D721Med (cell line): ENCODE measurements at regions not wholly inside any gene's neighbourhood (a gene's known extent, or its start where the extent isn't known, plus 50 kb on each side); places are given as distances from the start of the nearest gene placed in this dataset.

Source experiments
- DNase-seq: peaks from one replicate; pipeline ENCODE4 v3.0.0; 2011; ENCODE audit warnings: low spot score; ENCODE audit not compliant: insufficient read length
- FAIRE-seq: peaks from 2 replicates; lab custom pipeline; 2011; peaks lifted over from hg19 to GRCh38; lab: Jason Lieb, UNC
- TF ChIP-seq, protein P1 (sequence below): IDR thresholded peaks from 2 replicates; pipeline ENCODE4 v1.5.1; 2012; ENCODE audit warnings: mild to moderate bottlenecking, control low read depth; ENCODE audit not compliant: insufficient read depth; ENCODE audit errors: missing control alignments

DNA sequence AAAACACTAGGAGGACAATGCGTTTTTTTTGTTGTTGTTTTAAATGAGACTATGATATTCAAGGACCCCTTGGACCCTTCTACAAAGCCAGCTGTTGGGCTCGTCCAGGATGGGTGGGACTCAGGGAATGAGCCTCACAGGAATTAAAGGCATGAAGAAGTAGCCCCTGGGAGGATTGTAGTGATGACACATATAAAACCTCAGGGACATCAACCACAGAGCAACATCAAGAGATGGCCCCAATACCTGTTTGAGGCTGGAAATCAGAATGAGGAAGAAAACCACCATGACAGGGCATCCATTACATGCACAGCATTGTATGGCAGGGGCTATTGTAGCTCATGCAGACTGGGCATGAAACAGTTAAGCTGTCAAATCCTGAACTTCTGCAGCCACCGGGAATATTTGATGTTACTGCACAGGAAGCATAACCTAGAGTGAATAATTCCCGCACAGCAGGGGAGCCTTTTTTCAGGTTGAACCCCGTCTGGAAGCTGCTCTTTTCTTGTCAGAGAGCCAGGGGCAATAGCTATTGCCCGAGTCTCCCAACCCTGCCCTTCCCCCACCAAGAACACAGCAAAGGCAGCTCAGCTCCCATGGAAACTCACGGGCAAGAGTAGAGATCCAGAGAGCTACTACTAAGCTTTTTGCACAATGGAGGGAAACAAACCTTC, 140.2 kb upstream of the FGGY start:
- no peak for FAIRE-seq
- TF ChIP-seq, protein P1, sequence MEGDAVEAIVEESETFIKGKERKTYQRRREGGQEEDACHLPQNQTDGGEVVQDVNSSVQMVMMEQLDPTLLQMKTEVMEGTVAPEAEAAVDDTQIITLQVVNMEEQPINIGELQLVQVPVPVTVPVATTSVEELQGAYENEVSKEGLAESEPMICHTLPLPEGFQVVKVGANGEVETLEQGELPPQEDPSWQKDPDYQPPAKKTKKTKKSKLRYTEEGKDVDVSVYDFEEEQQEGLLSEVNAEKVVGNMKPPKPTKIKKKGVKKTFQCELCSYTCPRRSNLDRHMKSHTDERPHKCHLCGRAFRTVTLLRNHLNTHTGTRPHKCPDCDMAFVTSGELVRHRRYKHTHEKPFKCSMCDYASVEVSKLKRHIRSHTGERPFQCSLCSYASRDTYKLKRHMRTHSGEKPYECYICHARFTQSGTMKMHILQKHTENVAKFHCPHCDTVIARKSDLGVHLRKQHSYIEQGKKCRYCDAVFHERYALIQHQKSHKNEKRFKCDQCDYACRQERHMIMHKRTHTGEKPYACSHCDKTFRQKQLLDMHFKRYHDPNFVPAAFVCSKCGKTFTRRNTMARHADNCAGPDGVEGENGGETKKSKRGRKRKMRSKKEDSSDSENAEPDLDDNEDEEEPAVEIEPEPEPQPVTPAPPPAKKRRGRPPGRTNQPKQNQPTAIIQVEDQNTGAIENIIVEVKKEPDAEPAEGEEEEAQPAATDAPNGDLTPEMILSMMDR: no peak
- DNase-seq: no peak

DNA sequence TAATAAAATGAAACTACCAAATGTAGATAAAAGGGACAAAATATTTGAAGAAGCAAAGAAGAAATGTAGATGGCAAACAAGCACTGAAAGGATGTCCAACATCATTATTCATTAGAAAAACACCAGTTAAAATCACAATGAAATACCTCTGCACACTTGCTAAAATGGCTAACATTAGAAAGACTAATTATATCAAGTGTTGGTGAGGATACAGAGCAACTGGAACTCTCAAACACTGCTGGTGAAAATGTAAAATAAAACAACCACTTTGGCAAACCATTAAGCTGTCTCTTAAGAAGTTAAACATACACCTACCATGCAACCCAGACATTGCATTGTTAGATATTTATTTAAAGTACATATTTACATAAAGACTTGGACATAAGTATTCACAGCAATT, 138.6 kb upstream of the FGGY start:
- FAIRE-seq (no peak), DNase-seq (no peak)
- TF ChIP-seq, protein P1: no peak

DNA sequence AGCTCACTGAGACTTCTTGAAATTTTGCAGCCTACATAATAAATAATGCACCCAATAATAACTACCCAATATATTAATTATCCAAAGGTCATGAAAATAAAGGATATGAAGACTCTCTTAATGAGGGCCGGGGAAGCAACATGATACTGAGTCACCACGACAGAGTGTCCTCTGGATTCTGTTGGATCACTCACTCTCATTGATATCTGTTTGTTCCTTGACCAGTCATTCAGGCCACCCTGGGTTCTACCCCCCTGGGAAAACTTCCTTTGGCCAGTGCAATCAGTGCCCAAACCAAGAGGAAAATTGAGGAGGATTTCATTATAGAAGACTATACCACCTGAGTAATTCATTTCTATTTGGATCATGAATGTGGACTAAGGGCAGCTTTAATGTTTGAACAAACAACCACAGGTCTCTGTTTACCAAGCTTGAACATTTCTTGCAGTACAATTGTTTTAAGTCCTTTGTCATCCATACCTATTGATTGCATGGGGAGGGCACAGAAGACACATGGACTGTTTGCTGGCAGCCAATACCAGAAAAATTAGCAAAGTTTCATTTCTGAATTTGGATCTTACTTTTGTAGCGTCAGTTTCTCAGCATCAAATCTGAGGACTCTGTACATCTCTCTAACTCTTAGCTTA, 137.2 kb upstream of the FGGY start:
- TF ChIP-seq, protein P1: no peak
- FAIRE-seq (no peak), DNase-seq (no peak)

DNA sequence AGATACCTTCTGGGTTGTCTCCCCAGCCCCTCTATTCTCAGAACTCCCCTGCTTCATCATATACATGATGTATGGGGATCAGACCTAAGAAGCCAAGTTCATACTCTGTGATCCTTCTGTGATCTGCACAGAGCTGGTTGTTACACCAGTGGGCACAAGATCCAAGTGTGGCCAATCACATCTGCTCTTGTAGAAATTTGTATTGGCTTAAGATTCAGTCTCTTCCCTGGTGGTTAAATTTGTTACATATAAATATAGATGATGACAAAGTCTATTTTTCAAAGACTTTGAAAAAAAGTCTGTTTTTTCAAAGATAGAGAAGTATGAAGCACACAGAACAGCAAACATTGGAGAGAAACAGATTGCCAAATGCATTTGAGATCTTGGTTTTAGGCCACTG, 135.8 kb upstream of the FGGY start:
- TF ChIP-seq, protein P1: no peak
- FAIRE-seq (no peak), DNase-seq (no peak)

DNA sequence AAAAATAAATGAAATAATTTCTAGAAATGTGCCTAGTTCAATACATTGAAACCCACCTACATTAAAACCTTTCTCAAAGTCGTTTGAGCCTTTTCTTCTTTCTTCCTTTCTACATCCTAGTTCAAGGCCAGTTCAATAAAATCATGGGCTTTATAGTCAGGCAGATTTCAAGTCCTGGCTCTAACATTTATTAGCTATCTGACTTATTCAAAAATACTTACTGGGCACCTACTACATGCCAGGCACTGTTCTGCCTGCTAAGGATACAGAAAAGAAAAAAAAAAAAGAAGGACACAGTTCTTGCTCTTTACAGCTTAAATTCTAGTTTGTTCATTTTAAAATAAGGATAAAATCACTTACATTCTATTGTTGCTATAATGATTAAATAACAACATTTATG, 134.2 kb upstream of the FGGY start:
- DNase-seq (no peak), FAIRE-seq (no peak)
- TF ChIP-seq, protein P1: no peak

DNA sequence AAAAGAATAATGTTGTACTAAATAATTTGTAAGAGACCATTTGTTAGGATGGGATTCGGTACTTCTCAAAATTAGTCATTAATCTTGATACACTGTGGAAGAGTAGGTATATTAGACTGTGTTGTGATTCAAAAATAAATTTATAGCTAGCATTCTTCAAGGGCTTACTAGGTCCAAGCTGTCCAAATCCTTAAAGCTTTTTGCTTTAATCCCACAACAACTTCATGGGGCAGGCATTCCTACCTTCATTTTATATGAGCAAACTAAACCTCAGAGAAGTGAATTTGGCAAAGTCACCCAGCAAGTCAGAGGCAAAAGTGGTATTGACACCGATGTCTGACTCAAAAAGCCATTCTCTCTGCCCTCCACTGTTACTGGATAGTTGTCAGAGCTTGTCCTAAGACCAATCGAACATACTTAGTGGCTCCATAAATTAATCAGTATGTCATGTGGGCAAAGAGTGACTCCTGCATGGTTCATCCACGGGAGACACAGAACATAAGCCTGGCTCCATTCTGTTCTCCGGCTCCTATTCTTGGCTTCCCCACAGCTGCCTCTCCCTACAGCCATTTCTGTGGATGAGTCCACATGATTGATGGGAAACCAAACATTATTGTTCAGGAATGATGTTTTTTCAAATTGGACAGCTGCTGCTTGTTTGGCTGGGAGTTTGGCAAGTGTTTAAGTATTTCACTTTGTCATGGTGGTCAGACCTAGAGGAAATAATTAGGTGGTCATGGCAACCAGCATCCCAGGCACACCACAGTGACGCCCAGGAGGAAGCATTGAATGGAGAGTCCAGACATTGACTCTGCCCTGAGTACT, 133.4 kb upstream of the FGGY start:
- DNase-seq (no peak), FAIRE-seq (no peak)
- TF ChIP-seq, protein P1: no peak
